ENCODE measurements at regions not wholly inside any gene's neighbourhood (a gene's known extent, or its start where the extent isn't known, plus 50 kb on each side); places are given as distances from the start of the nearest gene placed in this dataset.

DNA sequence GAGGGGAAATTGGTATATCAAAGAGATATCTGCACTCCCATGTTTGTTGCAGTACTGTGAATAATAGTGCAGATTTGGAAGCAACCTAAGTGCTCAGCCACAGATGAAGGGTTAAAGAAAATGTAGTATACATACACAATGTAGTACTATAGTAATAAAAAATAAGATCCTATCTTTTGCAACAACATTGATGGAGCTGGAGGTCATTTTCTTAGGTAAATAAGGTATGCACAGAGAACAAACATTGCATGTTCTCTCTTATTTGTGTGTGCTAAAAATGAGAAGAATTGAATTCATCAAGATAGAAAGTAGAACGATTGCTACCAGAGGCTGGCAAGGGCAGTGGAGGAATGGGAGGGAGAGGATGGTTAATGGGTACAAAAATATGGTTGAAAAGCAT is 117.9 kb upstream of the TRAM1L1 start:
- no peaks in the 10 kb centered on the region for H3K4me1 ChIP-seq (ENCODE audit: insufficient read depth, low read length)
- no CpG with 5 or more reads among the region's 1 CpG for WGBS (ENCODE audit: extremely low coverage, insufficient read length, low lambda C conversion rate)
- no peaks in the 10 kb centered on the region for H3K79me2 ChIP-seq (ENCODE audit: insufficient read depth, low read length)
- H4K20me1 ChIP-seq (ENCODE audit: control insufficient read depth, insufficient read depth, insufficient read length): no peaks in the 10 kb centered on the region
- TF ChIP-seq, protein P1, sequence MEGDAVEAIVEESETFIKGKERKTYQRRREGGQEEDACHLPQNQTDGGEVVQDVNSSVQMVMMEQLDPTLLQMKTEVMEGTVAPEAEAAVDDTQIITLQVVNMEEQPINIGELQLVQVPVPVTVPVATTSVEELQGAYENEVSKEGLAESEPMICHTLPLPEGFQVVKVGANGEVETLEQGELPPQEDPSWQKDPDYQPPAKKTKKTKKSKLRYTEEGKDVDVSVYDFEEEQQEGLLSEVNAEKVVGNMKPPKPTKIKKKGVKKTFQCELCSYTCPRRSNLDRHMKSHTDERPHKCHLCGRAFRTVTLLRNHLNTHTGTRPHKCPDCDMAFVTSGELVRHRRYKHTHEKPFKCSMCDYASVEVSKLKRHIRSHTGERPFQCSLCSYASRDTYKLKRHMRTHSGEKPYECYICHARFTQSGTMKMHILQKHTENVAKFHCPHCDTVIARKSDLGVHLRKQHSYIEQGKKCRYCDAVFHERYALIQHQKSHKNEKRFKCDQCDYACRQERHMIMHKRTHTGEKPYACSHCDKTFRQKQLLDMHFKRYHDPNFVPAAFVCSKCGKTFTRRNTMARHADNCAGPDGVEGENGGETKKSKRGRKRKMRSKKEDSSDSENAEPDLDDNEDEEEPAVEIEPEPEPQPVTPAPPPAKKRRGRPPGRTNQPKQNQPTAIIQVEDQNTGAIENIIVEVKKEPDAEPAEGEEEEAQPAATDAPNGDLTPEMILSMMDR (conservative IDR thresholded peaks at IDR 0.05): no peak
- no peak overlapping the region for H3K27ac ChIP-seq (ENCODE audit: insufficient read length, low read depth, low read length)
- H3K36me3 Mint-ChIP-seq (ENCODE audit: insufficient read depth in 1 of 3, low read depth in 3 of 3): no peaks in the 10 kb centered on the region
- H3K4me1 Mint-ChIP-seq: 0 out of 4 replicates have a peak, but pooled peaks cover 0 to 2% of the 10 kb centered on the region in 2 experiments
- H2BK5ac ChIP-seq (ENCODE audit: insufficient read length, low read length): no peak overlapping the region
- no peak for DNase-seq
- H2BK12ac ChIP-seq (ENCODE audit: insufficient read length, low read depth, low read length): no peak overlapping the region
- H3K23me2 ChIP-seq (ENCODE audit: insufficient read length, low read depth, low read length, poor library complexity, severe bottlenecking): no peaks in the 10 kb centered on the region
- H2AFZ ChIP-seq (ENCODE audit: low read length): no peak overlapping the region
- H2BK120ac ChIP-seq (ENCODE audit: low read depth, low read length, poor library complexity, severe bottlenecking): no peak overlapping the region
- H3K27me3 ChIP-seq (ENCODE audit: insufficient read depth, low read length): no peaks in the 10 kb centered on the region
- H3K18ac ChIP-seq (ENCODE audit: insufficient read length, low read depth, low read length): no peak overlapping the region
- no peaks in the 10 kb centered on the region for H3K9me3 Mint-ChIP-seq
- no peaks in the 10 kb centered on the region for H3K27me3 Mint-ChIP-seq (ENCODE audit: low read depth)
- H4K8ac ChIP-seq (replicated peaks; ENCODE audit: insufficient read length, low read depth, low read length): no peak overlapping the region
- no peak overlapping the region for H4K5ac ChIP-seq (ENCODE audit: insufficient read length, low read depth, low read length)
- no peak overlapping the region for H3K56ac ChIP-seq (ENCODE audit: insufficient read length, low read depth, low read length)
- H2BK15ac ChIP-seq (ENCODE audit: low read depth, low read length): no peak overlapping the region
- no peaks in the 10 kb centered on the region for H3K9me3 ChIP-seq (ENCODE audit: control insufficient read depth, low read depth, low read length)
- no peak overlapping the region for H3K23ac ChIP-seq (ENCODE audit: insufficient read length, low read depth, low read length)
- no peak overlapping the region for H3T11ph ChIP-seq (ENCODE audit: low read length)
- H2AK5ac ChIP-seq (ENCODE audit: insufficient read length, low read length): no peak overlapping the region
- H3K4me3 Mint-ChIP-seq: no peak overlapping the region
- H3K4ac ChIP-seq (ENCODE audit: low read depth, low read length): no peak overlapping the region
- H3K9ac ChIP-seq (ENCODE audit: extremely low read depth, insufficient read length, low read length): no peak overlapping the region
- no peak overlapping the region for H2BK20ac ChIP-seq (ENCODE audit: low read depth, low read length, poor library complexity, severe bottlenecking)
- H3K79me1 ChIP-seq (ENCODE audit: insufficient read depth, low read depth, low read length, poor library complexity, severe bottlenecking): no peaks in the 10 kb centered on the region
- H3K14ac ChIP-seq (ENCODE audit: insufficient read depth, low read length): no peak overlapping the region
- H4K91ac ChIP-seq (ENCODE audit: insufficient read length, low read depth, low read length): no peak overlapping the region
- H3K27ac Mint-ChIP-seq: no peak overlapping the region
- no peak overlapping the region for H3K4me2 ChIP-seq (ENCODE audit: insufficient read depth, insufficient read length, low read length)

Data from H9 (cell line).